ENCODE measurements at regions not wholly inside any gene's neighbourhood (a gene's known extent, or its start where the extent isn't known, plus 50 kb on each side); places are given as distances from the start of the nearest gene placed in this dataset.

GRCh38 chr6:111986651-111987050 lies 67.3 kb upstream of the CCN6 start:
- DNase-seq (ENCODE audit: low read depth, low spot score): no peak

- no peak for DNase-seq (ENCODE audit: low read depth, low spot score)
Measured at GRCh38 chr6:111987295-111987694, 66.6 kb upstream of the CCN6 start.

- no peak for DNase-seq (ENCODE audit: low read depth, low spot score)
Measured at GRCh38 chr6:111988926-111989325, 65.0 kb upstream of the CCN6 start.

- no peak for DNase-seq (ENCODE audit: low read depth, low spot score)
Measured at GRCh38 chr6:111989743-111990142, 64.2 kb upstream of the CCN6 start.

GRCh38 chr6:111990214-111990613 lies 63.7 kb upstream of the CCN6 start:
- no peak for DNase-seq (ENCODE audit: low read depth, low spot score)

- DNase-seq (ENCODE audit: low read depth, low spot score): no peak
Measured at GRCh38 chr6:111992851-111993250, 61.1 kb upstream of the CCN6 start.

GRCh38 chr6:111993342-111993741 lies 60.6 kb upstream of the CCN6 start:
- no peak for DNase-seq (ENCODE audit: low read depth, low spot score)

GRCh38 chr6:111994791-111995190 lies 59.1 kb upstream of the CCN6 start:
- DNase-seq (ENCODE audit: low read depth, low spot score): no peak

GRCh38 chr6:111995404-111995803 lies 58.5 kb upstream of the CCN6 start:
- no peak for DNase-seq (ENCODE audit: low read depth, low spot score)

GRCh38 chr6:111996144-111996865 lies 57.6 kb upstream of the CCN6 start:
- no peak for DNase-seq (ENCODE audit: low read depth, low spot score)

- DNase-seq (ENCODE audit: low read depth, low spot score): peak; percentile 81
Measured at GRCh38 chr6:111997078-111997852, 56.6 kb upstream of the CCN6 start.

GRCh38 chr6:111997853-111998208 lies 56.1 kb upstream of the CCN6 start:
- DNase-seq (ENCODE audit: low read depth, low spot score): no peak

GRCh38 chr6:112002307-112002706 lies 51.6 kb upstream of the CCN6 start:
- no peak for DNase-seq (ENCODE audit: low read depth, low spot score)
